IMR-90 (cell line): ENCODE measurements at regions not wholly inside any gene's neighbourhood (a gene's known extent, or its start where the extent isn't known, plus 50 kb on each side); places are given as distances from the start of the nearest gene placed in this dataset.

Experiments used
- ATAC-seq: fragments of 200-7000 bp; cut with Tn5 transposase; 2 replicates; pipeline ENCODE4 v1.9.1; 2020; ENCODE audit warnings: low read depth, mild to moderate bottlenecking, moderate library complexity
- BruUV-seq: library from RNA; stranded (reverse); fragments of 400-500 nt; replicated peaks from 2 replicates; lab custom pipeline; 2021; lab: Mats Ljungman, UMichigan
- CTCF ChIA-PET: fragments of 300-600 bp; formaldehyde crosslinking; extraction: SDS; loops from one replicate; lab custom pipeline; 2021; ENCODE audit warnings: antibody characterized with exemption; lab: Yijun Ruan, JAX
- POLR2A ChIA-PET: fragments of 300-600 bp; sonication (Branson Sonifier 250); formaldehyde crosslinking; loops from one replicate; lab custom pipeline; 2022; ENCODE audit warnings: antibody characterized with exemption; ENCODE audit not compliant: unreplicated experiment; lab: Charles Lee
- DNase-seq: peaks from one replicate; pipeline ENCODE4 v3.0.0; 2013
- H2AFZ ChIP-seq: replicated peaks from 2 replicates; pipeline ENCODE3; 2013; ENCODE audit warnings: low read length, mild to moderate bottlenecking; ENCODE audit not compliant: poor library complexity
- H2AK5ac ChIP-seq: 2 replicates; pipeline ENCODE4 v1.6.1; 2013; ENCODE audit warnings: low read depth, low read length, inconsistent platforms
- H2AK9ac ChIP-seq: replicated peaks from 2 replicates; pipeline ENCODE3; 2013; ENCODE audit warnings: mild to moderate bottlenecking, low read depth, low read length, moderate library complexity; ENCODE audit not compliant: poor library complexity
- H2BK120ac ChIP-seq: 2 replicates; pipeline ENCODE4 v1.6.1; 2013; ENCODE audit warnings: low read depth, low read length, inconsistent platforms
- H2BK15ac ChIP-seq: 3 replicates; pipeline ENCODE4 v1.6.1; 2013; ENCODE audit warnings: low read depth, low read length, inconsistent platforms
- H2BK20ac ChIP-seq: 2 replicates; pipeline ENCODE4 v1.6.1; 2013; ENCODE audit warnings: low read depth, mild to moderate bottlenecking, inconsistent platforms, low read length, moderate library complexity
- H2BK5ac ChIP-seq: 2 replicates; pipeline ENCODE4 v1.6.1; 2013; ENCODE audit warnings: mild to moderate bottlenecking, low read depth, low read length, inconsistent platforms; ENCODE audit not compliant: poor library complexity, severe bottlenecking
- H3K14ac ChIP-seq: replicated peaks from 2 replicates; pipeline ENCODE4 v1.6.1; 2013; ENCODE audit warnings: low read depth, low read length, inconsistent platforms
- H3K18ac ChIP-seq: 2 replicates; pipeline ENCODE4 v1.6.1; 2013; ENCODE audit warnings: low read depth, low read length, control low read depth
- H3K23ac ChIP-seq: 2 replicates; pipeline ENCODE4 v1.6.1; 2013; ENCODE audit warnings: low read depth, low read length, inconsistent platforms
- H3K27ac ChIP-seq: 2 replicates; pipeline ENCODE4 v1.5.1; 2013; ENCODE audit warnings: mild to moderate bottlenecking, control low read depth, low read length; ENCODE audit not compliant: insufficient read depth
- H3K27me3 ChIP-seq: 2 replicates; pipeline ENCODE4 v1.6.1; 2013; ENCODE audit warnings: low read length; ENCODE audit not compliant: control insufficient read depth, insufficient read depth
- H3K36me3 ChIP-seq: 2 replicates; pipeline ENCODE4 v1.6.1; 2013; ENCODE audit warnings: low read length, mixed read lengths; ENCODE audit not compliant: control insufficient read depth, insufficient read depth
- H3K4ac ChIP-seq: 2 replicates; pipeline ENCODE4 v1.6.1; 2013; ENCODE audit warnings: low read depth, low read length, inconsistent platforms
- H3K4me1 ChIP-seq: 2 replicates; pipeline ENCODE4 v1.6.1; 2013; ENCODE audit warnings: low read length, mixed read lengths; ENCODE audit not compliant: control insufficient read depth, insufficient read depth
- H3K4me2 ChIP-seq: 2 replicates; pipeline ENCODE4 v1.6.1; 2013; ENCODE audit warnings: low read depth, mild to moderate bottlenecking, control low read depth, low read length, moderate library complexity
- H3K4me3 ChIP-seq: 2 replicates; pipeline ENCODE4 v1.5.1; 2013; ENCODE audit warnings: low read depth, mild to moderate bottlenecking, control low read depth, low read length, moderate library complexity; ENCODE audit not compliant: insufficient read depth
- H3K56ac ChIP-seq: 2 replicates; pipeline ENCODE4 v1.6.1; 2013; ENCODE audit warnings: low read length, inconsistent platforms; ENCODE audit not compliant: insufficient read depth; ENCODE audit errors: extremely low read depth
- H3K79me1 ChIP-seq, 2 experiments: 2 replicates each; pipeline ENCODE4 v1.6.1; 2013; ENCODE audit warnings: low read length in 2 of 2, inconsistent platforms in 1 of 2, low read depth in 1 of 2
- H3K9ac ChIP-seq: 2 replicates; pipeline ENCODE4 v1.6.1; 2013; ENCODE audit warnings: low read depth, low read length, control low read depth
- H3K9me1 ChIP-seq: 2 replicates; pipeline ENCODE4 v1.6.1; 2013; ENCODE audit warnings: low read length, inconsistent platforms; ENCODE audit not compliant: insufficient read depth
- H3K9me3 ChIP-seq: 2 replicates; pipeline ENCODE4 v1.6.1; 2013; ENCODE audit warnings: low read length; ENCODE audit not compliant: control insufficient read depth, insufficient read depth
- H4K20me1 ChIP-seq: 2 replicates; pipeline ENCODE4 v1.6.1; 2013; ENCODE audit warnings: low read length, inconsistent platforms; ENCODE audit not compliant: insufficient read depth
- H4K5ac ChIP-seq: 2 replicates; pipeline ENCODE4 v1.6.1; 2013; ENCODE audit warnings: mild to moderate bottlenecking, low read depth, low read length, control low read depth
- H4K8ac ChIP-seq, 2 experiments: 2 replicates each; pipeline ENCODE4 v1.6.1; 2013; ENCODE audit warnings: low read depth in 2 of 2, low read length in 2 of 2, control low read depth in 1 of 2, inconsistent platforms in 1 of 2
- H4K91ac ChIP-seq: 2 replicates; pipeline ENCODE4 v1.6.1; 2013; ENCODE audit warnings: low read depth, low read length, inconsistent platforms; ENCODE audit not compliant: insufficient read depth
- BHLHE40 ChIP-seq: fragments of 150-350 bp; IDR thresholded peaks from 2 replicates; pipeline ENCODE4 v1.6.1; 2016; ENCODE audit warnings: mild to moderate bottlenecking, low read depth, low read length
- MAFK ChIP-seq: IDR thresholded peaks from 2 replicates; pipeline ENCODE4 v1.6.1; 2012; ENCODE audit warnings: low read depth, low read length, improper control_type of control experiment
- WGBS, 2 experiments: methylation state at CpG; one replicate each; pipeline versions ENCODE4 v1.1.5 to v1.1.7; 2013; ENCODE audit warnings: missing lambda C conversion rate in 2 of 2; ENCODE audit not compliant: insufficient read length in 1 of 2; ENCODE audit errors: extremely low coverage in 2 of 2; 5-methylcytosine and 5-hydroxymethylcytosine counted together
- dilution Hi-C: fragments of 300-500 bp; cut with HindIII; formaldehyde crosslinking; loops from one replicate; pipeline ENCODE4 v1.14.3; 2018; ENCODE audit warnings: low sequenced_read_pairs; ENCODE audit not compliant: unreplicated experiment
- in situ Hi-C: fragments of 300-500 bp; cut with MboI; formaldehyde crosslinking; loops from 3 replicates; pipeline ENCODE4 v1.14.3; 2019; ENCODE audit warnings: low sequenced_read_pairs, inconsistent platforms, mixed read lengths
- intact Hi-C: fragments of 100-400 bp; cut with micrococcal nuclease; formaldehyde crosslinking; loops from 2 replicates; pipeline ENCODE4 v1.10.0; 2022

DNA sequence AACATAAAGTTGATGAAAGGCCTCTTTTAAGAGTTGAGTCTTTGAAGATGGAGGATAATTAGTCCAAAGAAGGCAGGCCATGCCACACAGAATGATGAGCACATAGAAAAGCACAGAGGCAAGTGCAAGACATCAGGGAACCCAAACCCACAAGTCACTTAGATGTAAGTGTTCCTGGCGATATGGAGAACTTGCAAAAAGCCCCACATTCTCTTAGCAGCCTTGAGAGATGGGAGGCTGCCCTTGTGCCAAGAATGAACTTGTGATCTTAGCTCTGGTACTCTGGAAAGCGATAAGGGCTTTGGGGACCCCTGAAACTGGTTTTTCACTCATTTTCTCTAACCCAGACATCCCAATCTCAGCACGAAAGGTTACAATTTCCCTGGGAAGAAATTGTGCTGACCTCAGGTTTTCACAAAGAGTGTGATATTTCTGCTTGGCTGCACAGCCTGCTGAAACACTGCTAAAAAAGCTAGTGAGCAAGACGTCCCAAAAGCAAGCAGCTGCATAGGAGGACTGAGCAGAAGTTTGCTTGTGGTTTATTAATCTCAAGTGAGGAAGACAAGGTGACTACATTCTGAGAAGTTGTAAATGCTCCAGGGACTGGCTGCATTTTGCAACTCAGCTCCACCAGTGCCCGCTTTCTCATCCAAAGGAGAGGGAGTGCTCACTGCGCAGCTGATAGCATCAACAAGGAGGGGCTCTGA lies 496.9 kb upstream of the CAMK1G start:
- no peak for DNase-seq
- Histone ChIP-seq H3K23ac (no peak overlapping the region), H3K27me3 (no peaks in the 10 kb centered on the region), H4K8ac (no peak overlapping the region), H2BK120ac (no peak overlapping the region), H2BK15ac (no peak overlapping the region), H2AK9ac (no peak overlapping the region), H3K9me1 (no peaks in the 10 kb centered on the region), H3K4me2 (no peak overlapping the region), H3K27ac (no peak overlapping the region), H2BK20ac (no peak overlapping the region), H3K4me1 (no peaks in the 10 kb centered on the region), H3K79me1 (no peaks in the 10 kb centered on the region), H3K14ac (no peak overlapping the region), H2AK5ac (no peak overlapping the region), H4K5ac (no peak overlapping the region), H2AFZ (no peak overlapping the region), H2BK5ac (no peak overlapping the region), H3K18ac (no peak overlapping the region), H3K4me3 (no peak overlapping the region), H3K9me3 (0 out of 2 replicates have a peak, but pooled peaks cover 3% of the 10 kb centered on the region), H3K9ac (no peak overlapping the region), H3K36me3 (no peaks in the 10 kb centered on the region), H4K91ac (no peak overlapping the region), H4K20me1 (no peaks in the 10 kb centered on the region), H3K56ac (no peak overlapping the region), H3K4ac (no peak overlapping the region)
- ChIA-PET POLR2A (no interaction called here), CTCF (no interaction called here)
- 40% methylated on average over 2 of the region's 6 CpGs; no CpG with 5 or more reads in 1 of the 2 experiments for WGBS, 2 experiments
- TF ChIP-seq MAFK (peak; percentile 45), BHLHE40 (no peak)
- in situ Hi-C loops = no loop called here
- dilution Hi-C loops = no loop called here
- no peak for ATAC-seq
- intact Hi-C loops = no loop called here
- BruUV-seq = no TSS peak
